ENCODE measurements at regions not wholly inside any gene's neighbourhood (a gene's known extent, or its start where the extent isn't known, plus 50 kb on each side); places are given as distances from the start of the nearest gene placed in this dataset.

DNA sequence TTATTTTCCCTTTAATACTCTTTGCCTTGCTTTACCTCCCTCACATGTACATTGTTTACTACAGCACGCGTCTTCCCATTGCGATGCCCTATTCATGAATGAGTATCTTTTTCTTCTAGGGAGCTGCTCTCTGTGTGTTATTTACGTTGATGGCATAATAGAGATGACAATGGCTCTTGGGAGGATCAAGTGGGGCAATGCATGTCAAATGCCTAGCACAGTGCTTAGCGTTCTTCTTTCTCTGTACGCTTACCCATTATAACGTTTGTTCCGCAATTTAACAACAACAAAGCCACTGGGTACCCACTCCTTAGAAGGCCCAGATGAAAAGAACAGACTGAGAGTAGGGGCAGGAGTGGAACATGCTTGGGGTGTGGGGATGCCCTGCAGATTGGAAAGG, 271.6 kb upstream of the TNRC6C start:
- Mint-ChIP-seq H3K4me3 (ENCODE audit: unreplicated experiment) (no peak overlapping the region), H3K27ac (ENCODE audit: unreplicated experiment) (no peak overlapping the region), H3K4me1 (ENCODE audit: unreplicated experiment) (no peaks in the 10 kb centered on the region), H3K9me3 (ENCODE audit: unreplicated experiment) (no peaks in the 10 kb centered on the region), H3K36me3 (ENCODE audit: low read depth, unreplicated experiment) (no peaks in the 10 kb centered on the region), H3K27me3 (ENCODE audit: unreplicated experiment) (peaks cover 3% of the 10 kb centered on the region)
- DNase-seq (ENCODE audit: low spot score), result no peak
- TF ChIP-seq, protein P1, sequence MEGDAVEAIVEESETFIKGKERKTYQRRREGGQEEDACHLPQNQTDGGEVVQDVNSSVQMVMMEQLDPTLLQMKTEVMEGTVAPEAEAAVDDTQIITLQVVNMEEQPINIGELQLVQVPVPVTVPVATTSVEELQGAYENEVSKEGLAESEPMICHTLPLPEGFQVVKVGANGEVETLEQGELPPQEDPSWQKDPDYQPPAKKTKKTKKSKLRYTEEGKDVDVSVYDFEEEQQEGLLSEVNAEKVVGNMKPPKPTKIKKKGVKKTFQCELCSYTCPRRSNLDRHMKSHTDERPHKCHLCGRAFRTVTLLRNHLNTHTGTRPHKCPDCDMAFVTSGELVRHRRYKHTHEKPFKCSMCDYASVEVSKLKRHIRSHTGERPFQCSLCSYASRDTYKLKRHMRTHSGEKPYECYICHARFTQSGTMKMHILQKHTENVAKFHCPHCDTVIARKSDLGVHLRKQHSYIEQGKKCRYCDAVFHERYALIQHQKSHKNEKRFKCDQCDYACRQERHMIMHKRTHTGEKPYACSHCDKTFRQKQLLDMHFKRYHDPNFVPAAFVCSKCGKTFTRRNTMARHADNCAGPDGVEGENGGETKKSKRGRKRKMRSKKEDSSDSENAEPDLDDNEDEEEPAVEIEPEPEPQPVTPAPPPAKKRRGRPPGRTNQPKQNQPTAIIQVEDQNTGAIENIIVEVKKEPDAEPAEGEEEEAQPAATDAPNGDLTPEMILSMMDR (IDR thresholded peaks at IDR 0.05; ENCODE audit: unreplicated experiment), result no peak

DNA sequence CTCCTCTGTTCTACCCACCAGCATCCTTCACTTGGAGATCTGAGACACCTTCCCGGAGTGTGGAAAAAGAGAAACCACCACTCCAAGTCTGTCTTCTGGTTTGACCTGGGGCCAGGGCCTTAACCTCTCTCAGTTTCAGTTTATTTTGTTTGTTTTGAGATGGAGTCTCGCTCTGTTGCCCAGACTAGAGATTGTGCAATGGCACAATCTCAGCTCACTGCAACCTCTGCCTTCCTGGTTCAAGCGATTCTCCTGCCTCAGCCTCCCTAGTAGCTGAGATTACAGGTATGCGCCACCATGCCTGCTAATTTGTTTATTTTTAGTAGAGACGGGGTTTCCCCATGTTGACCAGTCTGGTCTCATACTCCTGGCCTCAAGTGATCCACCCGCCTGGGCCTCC, 271.1 kb upstream of the TNRC6C start:
- Mint-ChIP-seq H3K4me3 (ENCODE audit: unreplicated experiment) (no peak overlapping the region), H3K36me3 (ENCODE audit: low read depth, unreplicated experiment) (no peaks in the 10 kb centered on the region), H3K9me3 (ENCODE audit: unreplicated experiment) (no peaks in the 10 kb centered on the region), H3K27ac (ENCODE audit: unreplicated experiment) (no peak overlapping the region), H3K27me3 (ENCODE audit: unreplicated experiment) (peaks cover 6% of the 10 kb centered on the region), H3K4me1 (ENCODE audit: unreplicated experiment) (no peaks in the 10 kb centered on the region)
- TF ChIP-seq, protein P1 (IDR thresholded peaks at IDR 0.05; ENCODE audit: unreplicated experiment), result no peak
- no peak for DNase-seq (ENCODE audit: low spot score)

DNA sequence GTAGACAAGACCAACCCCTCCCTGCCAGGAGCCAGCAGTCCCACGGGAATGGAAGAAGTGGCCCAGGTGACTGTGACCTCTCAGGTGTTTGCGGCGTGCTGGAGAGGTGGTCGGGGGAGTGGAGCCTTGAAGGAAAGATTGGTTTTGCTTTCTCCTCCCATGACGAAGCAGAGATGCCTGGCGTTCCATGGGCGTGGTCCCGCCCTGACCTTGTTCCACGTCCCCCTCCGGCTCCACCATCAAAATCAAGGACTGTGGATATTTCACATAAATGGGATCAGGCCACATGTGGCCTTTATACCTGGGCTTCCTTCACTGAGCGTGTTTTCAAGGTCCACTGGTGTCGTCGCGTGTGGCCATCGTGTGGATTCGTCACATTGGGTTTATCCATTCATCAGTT, 270.6 kb upstream of the TNRC6C start:
- H3K4me3 Mint-ChIP-seq (ENCODE audit: unreplicated experiment), result no peak overlapping the region
- H3K9me3 Mint-ChIP-seq (ENCODE audit: unreplicated experiment), result no peaks in the 10 kb centered on the region
- TF ChIP-seq, protein P1 (IDR thresholded peaks at IDR 0.05; ENCODE audit: unreplicated experiment), result no peak
- H3K27ac Mint-ChIP-seq (ENCODE audit: unreplicated experiment), result no peak overlapping the region
- no peaks in the 10 kb centered on the region for H3K4me1 Mint-ChIP-seq (ENCODE audit: unreplicated experiment)
- H3K27me3 Mint-ChIP-seq (ENCODE audit: unreplicated experiment), result peaks cover 6% of the 10 kb centered on the region
- H3K36me3 Mint-ChIP-seq (ENCODE audit: low read depth, unreplicated experiment), result no peaks in the 10 kb centered on the region
- DNase-seq (ENCODE audit: low spot score), result no peak

DNA sequence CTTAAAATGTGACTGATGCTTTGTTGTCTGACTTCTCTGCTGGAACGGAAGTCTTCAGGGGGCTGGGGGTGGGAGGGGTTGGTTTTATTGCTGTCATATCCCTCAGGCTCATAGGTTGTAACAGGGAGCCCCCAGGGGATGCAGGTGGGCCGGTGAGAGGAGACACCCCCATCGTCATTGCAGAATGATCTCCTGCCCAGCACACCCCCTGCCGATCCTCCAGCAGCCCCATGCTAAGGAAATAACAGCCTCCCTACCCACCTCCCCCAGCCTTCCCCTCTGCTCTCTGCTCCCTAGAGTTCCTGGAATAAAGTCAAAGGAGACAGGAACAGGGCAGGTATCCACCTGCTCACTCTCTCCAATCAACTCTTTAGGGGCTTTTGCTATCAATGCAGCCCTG, 270.1 kb upstream of the TNRC6C start:
- TF ChIP-seq, protein P1 (IDR thresholded peaks at IDR 0.05; ENCODE audit: unreplicated experiment), result no peak
- peaks cover 6% of the 10 kb centered on the region for H3K27me3 Mint-ChIP-seq (ENCODE audit: unreplicated experiment)

DNA sequence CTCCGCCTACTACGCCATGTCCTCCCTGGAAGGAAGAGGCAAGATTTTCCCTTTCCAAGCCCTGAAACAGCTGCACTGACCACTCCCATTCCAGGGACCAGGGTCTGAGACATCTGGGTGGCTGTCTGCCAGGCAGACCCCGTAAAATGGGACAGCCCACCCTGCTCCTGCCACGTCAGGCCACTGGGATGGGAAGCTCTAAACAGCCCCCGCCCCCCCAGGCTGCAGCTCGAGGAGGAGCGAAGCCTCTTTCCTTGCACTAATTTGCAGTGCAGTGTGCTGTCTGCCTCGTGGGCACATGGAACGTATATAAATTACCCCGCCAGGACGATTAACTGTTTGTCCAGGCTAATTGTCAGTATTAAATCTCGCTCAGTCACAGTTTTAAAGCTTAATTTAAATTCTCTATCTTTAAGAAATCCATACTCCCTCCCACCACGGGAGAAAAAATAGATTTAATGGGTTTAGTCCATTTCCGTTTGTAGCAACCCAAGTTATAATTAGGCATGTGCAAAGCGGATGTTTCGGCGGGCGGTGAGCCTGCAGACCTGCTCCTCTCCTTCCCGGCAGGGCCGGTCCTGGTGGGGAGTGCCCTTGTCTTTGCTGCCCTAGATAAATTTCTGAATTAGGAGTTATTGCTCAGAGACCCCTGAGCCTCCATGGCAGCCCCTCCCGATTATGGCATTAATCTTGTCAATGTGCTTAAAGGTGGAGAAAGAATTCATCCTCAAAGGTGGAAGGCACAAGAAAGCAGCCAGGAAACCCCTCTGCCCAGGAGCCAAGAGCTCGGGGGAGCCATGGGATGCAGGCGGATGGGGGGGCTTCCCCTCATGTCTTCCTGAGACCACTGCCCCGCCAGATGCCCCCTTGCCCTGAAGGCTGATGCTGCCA, 268.0 kb upstream of the TNRC6C start:
- DNase-seq (ENCODE audit: low spot score), result no peak
- no peak overlapping the region for H3K27ac Mint-ChIP-seq (ENCODE audit: unreplicated experiment)
- H3K36me3 Mint-ChIP-seq (ENCODE audit: low read depth, unreplicated experiment), result no peaks in the 10 kb centered on the region
- no peak overlapping the region for H3K4me3 Mint-ChIP-seq (ENCODE audit: unreplicated experiment)
- TF ChIP-seq, protein P1 (IDR thresholded peaks at IDR 0.05; ENCODE audit: unreplicated experiment), result no peak
- peaks cover 18% of the 10 kb centered on the region for H3K27me3 Mint-ChIP-seq (ENCODE audit: unreplicated experiment)
- no peaks in the 10 kb centered on the region for H3K4me1 Mint-ChIP-seq (ENCODE audit: unreplicated experiment)
- H3K9me3 Mint-ChIP-seq (ENCODE audit: unreplicated experiment), result no peaks in the 10 kb centered on the region

More for the DNA sequence above, 270.1 kb upstream of the TNRC6C start:
- no peak for DNase-seq (ENCODE audit: low spot score)
- no peaks in the 10 kb centered on the region for H3K36me3 Mint-ChIP-seq (ENCODE audit: low read depth, unreplicated experiment)
- H3K4me1 Mint-ChIP-seq (ENCODE audit: unreplicated experiment), result no peaks in the 10 kb centered on the region
- no peaks in the 10 kb centered on the region for H3K9me3 Mint-ChIP-seq (ENCODE audit: unreplicated experiment)
- H3K27ac Mint-ChIP-seq (ENCODE audit: unreplicated experiment), result no peak overlapping the region
- H3K4me3 Mint-ChIP-seq (ENCODE audit: unreplicated experiment), result no peak overlapping the region
